ENCODE measurements at regions not wholly inside any gene's neighbourhood (a gene's known extent, or its start where the extent isn't known, plus 50 kb on each side); places are given as distances from the start of the nearest gene placed in this dataset.
"Not testable (repeated sequence)": the region's sequence is repeated elsewhere in the genome, so short reads cannot be mapped to it uniquely, and the experiment has no call there.

DNA sequence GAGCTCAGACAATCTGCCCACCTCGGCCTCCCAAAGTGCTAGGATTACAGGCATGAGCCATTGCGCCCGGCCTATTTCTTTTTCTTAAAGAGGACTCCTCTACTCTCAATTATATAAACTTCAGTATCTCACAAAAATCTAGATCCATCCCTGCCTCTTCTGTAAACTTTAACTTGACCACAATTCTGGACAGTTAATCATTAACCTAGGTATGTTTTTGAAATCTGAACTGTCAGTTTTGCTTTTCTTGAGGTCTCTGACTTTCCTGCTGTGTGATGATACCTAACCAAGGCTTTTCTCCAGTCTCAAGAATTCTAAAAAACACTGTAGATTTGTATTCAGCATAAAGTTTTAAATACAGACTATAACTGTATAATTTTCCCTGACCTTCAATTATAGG is 388.2 kb upstream of the SYNCRIP start:
- no peak for DNase-seq

DNA sequence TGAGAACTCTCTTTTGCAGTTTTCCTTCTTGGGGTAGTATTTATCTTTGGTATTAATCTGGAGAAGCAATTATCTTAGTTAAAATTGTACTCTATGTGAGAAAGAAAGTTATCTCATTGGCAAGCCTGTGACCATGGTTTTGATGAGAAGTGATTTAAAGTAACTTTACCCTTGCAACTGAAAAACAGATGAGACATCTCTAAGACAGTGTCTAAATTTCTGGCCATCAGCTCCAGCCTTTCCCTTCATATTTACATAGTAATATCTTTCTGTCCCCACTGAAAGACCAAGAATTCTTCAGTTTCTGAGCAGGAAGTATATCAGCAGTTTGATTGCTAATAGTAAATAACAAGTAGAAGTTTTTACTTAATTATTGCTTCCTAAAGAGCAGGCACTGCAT is 386.1 kb upstream of the SYNCRIP start:
- DNase-seq, result no peak

DNA sequence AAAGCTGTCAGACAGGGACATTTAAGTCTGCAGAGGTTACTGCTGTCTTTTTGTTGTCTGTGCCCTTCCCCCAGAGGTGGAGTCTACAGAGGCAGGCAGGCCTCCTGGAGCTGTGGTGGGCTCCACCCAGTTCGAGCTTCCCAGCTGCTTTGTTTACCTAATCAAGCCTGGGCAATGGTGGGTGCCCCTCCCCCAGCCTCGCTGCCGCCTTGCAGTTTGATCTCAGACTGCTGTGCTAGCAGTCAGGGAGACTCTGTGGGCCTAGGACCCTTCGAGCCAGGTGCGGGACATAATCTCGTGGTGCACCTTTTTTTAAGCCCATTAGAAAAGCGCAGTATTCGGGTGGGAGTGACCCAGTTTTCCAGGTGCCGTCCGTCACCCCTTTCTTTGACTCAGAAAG is 384.2 kb upstream of the SYNCRIP start:
- not testable (repeated sequence) for DNase-seq

DNA sequence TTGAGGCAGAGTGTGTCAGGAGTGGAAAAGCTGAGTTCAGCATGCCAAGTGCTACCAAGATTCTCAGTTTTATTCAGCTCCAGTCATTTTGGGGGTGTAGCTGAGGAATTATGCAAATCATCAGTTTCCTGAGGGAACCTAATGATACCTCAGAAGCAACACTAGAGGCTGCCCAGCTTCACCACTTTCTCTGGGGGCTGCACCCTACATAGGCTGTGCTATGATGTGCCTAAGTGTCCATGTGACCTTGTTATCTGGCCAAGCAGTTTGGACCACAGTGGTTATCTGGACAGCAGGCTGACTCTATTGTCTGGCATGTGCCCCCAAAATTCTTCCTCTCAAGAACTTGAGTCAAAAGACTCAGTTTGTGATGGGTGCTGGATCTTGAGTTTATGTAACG is 374.6 kb upstream of the SYNCRIP start:
- no peak for DNase-seq

DNA sequence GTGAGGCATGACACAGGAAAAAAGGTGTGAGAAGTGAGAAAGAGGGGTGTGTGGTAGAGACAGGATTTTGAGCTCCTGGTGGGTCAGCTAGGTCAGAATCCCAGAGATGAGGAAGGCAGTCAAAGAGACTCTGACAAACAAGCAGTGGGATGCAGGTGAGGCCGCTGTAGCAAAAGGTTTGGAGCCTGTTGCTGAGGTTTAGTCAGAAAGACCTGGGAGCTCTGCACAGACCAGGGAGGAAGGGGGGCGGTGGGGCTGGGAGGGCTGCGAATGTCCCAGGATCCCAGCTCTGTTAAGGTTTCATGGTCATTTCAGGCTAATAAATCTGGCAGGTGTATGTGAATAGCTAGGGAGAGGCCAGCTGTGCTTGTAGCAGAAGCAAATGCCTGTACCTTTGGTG is 373.9 kb upstream of the SYNCRIP start:
- no peak for DNase-seq

DNA sequence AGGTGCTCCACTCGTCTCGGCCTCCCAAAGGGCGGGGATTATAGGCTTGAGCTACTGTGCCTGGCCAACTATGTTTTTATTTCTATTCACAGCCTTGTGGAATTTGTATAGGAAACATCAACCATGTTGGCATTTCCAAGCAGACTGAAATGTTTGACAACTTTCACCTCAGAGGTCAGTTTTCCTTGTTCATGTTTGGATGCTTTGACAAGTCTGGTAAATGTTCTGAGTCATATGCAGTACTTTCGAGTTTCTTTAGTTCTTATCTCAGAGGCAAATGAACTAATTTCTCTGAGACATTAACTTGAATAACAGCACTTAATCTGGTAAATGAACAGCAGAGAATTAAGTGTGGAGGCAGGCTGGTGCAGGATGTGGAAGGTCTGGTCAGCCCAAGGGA is 373.4 kb upstream of the SYNCRIP start:
- no peak for DNase-seq

DNA sequence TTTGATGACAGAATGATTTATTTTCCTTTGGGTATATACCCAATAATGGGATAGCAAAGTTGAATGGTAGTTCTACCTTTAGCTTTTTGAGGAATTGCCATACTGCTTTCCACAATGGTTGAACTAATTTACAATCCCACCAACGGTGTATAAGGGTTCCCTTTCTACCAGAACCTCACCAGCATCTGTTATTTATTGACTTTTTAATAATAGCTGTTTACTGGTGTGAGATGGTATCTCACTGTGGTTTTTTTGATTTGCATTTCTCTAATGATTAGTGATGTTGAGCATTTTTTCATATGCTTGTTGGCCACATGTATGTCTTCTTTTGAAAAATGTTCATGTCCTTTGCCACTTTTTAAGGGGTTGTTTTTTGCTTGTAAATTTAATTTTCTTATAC is 370.3 kb upstream of the SYNCRIP start:
- not testable (repeated sequence) for DNase-seq

DNA sequence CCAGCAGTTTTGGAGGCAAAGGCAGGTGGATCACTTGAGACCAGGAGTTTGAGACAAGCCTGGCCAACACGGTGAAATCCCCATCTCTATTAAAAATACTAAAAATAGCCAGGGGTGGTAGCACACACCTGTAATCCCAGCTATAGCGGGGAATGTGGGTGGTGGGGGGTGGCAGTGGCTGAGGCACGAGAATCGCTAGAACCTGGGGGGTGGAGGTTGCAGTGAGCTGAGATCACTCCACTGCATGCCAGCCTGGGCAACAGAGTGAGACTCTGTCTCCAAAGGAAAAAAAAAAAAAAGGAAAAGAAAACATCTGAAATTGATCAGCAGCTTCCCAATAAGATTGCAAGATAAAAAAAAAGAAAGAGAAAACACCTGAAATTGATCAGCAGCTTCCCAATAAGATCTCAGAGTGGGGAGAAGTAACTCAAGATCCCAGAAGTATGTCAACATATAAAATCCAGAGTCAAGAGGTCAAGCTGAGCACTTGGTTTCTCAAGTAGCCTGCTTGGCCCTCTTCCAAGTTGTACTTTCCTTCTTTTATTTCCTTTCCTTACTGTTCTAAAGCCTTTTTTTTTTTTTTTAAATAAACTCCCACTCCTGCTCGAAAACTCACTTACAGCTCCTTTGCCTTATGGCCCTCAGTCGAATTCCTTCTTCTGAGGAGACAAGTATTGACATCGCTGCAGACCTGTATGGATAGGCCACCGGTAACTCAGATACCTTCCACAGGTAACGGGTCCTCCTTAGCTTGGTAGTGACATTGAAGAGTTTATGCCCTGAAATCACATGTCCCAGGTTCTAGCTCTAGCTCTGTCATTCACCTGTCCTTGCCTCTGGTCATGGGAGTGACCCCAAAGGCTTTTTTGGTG is 368.5 kb upstream of the SYNCRIP start:
- no peak for DNase-seq

DNA sequence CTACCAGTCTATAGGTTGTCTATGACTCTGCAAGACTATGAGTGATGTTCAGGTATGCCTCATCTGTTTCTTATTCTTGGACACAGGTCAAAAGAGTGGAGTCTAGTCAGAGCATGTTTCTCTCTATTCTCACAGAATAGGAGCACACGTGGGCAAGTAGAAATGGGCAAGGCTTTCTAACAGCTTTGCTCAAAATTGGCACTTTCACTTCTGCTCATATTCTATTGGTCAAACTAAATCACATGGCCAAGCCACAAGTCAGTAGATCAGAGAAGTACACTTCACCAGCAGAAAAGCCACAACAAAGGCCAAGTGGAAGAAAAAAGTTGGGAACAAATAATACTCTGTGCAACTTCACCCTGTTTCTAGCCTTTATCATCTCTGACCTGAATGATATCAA is 354.5 kb upstream of the SYNCRIP start:
- no peak for DNase-seq

DNA sequence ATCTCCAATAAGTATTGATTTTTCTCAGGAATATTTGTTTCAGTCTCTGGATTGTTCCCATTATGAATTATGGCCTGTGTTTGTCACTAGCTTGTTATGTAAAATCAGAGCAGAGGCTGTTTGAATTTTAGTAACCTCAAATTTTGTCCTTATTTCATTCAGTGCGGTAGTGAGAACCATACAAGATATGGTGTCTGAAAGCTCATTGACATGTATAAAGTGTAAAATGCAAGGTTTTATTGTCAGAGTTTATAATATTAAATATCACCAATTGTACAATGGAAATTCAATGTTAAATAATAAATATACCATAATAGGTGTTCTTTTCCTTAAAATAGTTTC is 353.3 kb upstream of the SYNCRIP start:
- no peak for DNase-seq

DNA sequence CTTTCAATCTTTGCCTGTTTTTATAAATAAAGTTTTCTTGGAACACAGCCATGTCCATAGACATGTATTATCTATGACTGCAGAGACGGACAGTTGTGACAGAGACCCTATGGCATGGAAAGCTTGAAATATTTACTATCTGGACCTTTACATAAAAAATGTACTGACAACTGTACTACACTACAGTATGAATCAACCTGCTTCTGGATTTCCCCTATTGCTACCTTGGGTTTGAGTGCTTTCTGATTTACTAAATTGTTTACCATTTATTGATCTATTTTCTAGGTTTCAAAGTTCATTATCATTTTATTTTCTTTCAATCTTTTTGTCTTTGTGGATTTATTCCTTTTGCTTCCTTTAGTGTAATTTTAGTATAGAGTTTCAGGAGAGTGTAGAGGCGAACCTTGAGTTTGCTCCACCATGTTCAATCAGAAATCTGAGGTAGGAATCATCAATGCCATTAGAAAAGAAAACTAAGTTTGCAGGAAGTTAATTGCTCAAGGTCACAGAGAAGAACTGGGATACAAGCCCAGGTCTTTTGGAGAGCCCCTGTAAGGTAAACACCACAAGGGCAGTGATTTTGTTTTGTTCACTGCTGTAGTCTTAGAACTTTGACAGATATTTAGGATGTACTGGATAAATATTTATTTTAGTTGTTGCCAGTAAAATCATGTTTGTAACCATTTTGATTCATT is 352.8 kb upstream of the SYNCRIP start:
- no peak for DNase-seq

DNA sequence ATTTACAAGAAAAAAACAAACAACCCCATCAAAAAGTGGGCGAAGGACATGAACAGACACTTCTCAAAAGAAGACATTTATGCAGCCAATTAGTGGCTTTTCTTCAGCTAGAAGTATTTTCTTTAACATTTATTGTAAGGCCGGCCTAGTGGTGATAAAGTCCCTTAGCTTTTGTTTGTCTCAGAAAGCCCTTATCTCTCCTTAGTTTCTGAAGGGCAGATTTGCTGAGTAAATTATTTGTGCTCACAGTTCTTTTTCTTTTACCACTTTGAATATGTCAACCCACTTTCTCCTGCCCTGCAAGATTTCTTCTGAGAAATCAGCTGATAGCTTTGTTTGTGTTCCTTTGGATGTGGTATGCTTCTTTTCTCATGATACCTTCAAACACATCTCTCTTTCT is 344.0 kb upstream of the SYNCRIP start:
- DNase-seq, result no peak

DNA sequence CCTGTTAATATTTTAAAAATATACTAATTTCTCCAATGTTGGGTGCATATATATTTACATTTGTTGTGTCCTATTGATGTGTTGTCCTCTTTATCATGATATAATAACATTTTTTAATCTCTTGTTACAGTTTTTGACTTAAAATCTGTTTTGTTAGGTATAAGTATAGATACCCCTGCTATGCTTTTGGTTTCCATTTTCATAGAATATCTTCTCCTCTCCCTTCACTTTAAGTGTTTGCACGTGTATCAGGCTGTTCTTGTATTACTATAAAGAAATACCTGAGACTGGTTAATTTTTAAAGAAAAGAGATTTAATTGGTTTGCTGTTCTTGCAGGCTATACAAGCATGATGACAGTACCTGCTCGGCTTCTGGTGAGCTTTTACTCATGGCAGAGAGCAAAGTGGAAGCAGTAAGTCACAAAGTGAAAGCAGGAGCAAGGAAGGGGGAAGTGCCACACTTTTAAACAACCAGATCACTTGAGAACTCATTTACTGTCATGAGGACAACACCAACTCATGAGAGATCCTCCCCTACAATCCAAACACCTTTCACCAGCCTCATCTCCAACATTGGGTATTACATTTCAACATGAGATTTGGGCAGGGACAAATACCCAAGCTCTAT is 340.5 kb upstream of the SYNCRIP start:
- no peak for DNase-seq

DNA sequence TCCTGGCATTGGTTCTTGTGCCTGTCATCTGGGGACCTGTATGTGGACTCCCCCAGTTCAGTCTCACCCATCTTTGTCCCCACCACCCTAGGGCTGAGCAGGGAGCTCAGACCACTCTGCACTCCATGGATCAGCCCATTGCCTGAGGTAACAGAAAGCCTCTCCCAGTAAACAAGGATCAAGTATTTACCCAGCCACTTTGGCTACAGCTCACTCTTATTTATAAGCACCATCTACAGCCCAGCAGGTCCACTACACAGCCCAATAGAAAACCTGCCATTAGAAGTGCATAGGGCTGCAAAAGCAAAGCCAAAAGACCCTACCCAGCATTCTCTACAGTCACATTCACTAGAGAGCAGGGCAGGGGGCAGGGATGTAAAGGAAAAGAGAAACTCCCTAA is 335.0 kb upstream of the SYNCRIP start:
- no peak for DNase-seq

DNA sequence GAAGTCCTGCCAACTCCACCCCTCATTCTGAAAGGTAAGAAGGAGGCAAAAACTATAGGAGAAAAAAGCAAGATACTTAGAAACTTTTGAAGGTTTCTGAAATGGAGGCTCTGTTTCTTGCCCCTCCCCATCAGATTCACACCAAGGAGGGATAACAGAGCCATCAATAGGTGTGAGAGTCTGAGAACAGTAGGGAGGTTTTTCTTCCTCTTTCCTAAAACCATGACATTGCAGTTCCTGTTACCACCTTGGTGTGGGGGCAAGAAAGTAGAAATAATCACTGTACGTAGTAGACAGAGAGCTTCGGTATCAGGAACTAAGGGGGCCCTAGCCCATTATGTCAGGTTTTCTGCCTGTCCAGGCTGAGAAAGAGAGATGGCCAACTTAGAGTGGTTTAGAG is 333.3 kb upstream of the SYNCRIP start:
- DNase-seq, result no peak

DNA sequence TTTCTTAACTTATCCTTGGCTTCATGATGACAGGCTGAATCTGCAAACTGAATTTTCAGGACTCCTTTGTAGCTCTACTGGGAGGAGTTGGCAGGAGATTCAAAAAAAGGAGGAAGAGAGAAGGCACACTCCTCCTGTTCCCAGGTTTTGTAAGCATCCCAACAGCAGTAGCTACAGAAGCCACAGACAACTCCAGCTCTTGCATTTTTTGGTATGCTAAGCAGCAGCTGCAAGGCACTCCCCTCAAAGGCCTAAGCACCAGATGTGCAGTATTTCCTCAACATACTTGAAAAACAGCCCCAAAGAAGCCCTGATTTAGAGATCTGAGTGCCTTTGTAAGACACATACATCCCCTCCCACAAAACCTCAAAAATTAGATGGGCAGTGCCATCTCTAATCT is 328.6 kb upstream of the SYNCRIP start:
- DNase-seq, result no peak

DNA sequence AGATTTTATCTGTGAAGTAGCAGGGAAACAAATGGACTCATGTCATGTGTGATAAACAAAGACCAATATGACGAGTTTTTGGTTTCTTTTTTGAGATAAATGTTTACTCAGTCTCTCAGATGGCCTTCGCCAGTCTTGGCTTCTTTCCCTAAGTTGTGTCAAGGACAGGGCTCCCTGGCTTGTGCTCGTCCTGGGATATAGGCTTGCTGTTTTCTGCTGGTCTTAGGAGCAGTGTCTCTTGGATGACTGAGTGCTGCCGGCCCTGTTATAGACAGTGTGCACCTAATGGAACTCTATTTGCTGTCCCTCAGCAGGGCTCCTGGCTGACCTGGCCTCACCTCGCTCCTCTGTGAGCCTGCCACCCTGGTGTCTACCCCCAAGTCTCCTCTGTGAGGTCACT is 324.1 kb upstream of the SYNCRIP start:
- DNase-seq, result no peak

DNA sequence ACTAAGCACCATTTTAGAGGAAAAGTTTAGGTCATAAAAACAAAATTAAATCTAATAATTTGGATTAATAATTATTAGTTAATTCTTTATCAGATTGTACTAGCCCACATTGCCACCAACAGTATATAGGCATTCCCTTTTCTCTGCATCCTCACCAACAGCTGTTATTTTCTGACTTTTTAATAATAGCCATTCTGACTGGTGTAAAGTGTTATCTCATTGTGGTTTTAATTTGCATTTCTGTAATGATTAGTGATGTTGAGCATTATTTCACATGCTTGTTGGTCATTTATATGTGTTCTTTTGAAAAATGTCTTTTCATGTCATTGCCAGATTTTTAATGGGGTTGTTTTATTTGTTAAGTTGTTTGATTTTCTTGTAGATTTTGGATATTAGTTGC is 319.1 kb upstream of the SYNCRIP start:
- no peak for DNase-seq

DNA sequence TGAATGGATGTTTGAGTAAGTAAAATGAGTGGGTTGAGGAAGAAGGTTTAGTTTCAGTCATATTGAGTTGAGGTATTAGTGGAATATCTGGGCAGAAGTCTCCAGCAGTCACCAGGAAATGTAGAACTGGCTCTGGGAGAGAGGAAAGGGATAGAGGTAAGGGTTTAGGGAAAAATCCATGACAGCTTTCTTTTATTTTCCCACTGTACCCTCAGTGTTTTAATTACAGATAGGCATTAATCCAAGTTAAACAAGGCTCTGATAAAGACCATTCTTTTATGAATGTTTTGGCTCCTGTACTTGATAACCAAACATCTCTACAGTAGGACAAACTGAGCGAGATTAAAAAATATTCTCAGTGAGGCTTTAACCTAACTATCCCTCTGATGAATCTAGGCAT is 318.4 kb upstream of the SYNCRIP start:
- DNase-seq, result no peak

DNA sequence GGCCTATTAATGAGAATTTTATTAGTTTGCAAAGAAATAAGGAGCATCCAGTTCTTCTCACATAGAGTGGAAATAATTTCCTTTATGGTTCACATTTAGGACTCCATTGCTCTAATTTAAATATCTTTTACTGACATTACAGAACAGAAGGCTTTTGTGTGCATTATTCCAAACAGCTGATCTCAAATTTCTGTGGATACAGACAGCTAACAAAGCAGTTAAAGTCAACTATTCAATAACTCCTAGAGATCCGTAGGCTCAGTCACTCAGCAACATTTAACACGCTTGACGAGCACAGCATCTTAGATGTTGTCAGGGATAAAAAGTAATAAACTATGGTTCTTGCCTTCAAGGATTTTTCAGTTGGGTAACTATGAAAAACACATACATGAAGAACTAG is 305.8 kb upstream of the SYNCRIP start:
- no peak for DNase-seq

DNA sequence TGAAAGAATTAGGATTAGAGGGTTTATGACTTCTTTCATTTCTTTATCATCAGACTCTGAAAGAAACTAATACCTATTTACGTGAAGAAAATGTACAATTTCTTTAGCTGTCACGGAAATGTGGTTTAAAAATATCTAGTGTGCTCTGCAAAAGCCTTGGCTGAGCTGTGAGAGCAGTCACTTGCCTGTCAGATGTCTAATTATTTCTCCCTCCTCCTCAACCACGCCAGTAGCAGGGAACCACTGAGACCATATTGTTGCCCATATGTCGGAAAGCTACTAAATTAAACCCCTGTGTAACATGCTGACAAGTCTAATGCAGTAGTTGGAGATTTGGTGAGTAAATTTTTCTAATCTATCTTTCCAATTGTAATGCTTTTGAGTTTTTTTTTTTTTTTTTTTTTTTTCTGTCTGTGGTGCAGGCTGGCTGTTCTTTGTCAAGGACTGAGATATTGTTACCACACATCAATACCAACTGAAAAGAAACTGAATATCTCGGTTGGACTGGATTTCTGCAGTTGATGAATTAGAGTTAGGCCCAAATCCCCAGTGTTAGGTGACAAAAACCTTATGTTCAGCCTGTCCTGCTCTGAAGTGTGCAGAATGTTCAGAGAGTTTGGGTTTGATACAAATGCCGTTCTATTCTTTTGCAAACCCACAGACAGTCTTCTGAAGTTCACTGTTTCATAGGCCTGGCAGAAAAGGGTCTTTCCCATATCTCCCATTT is 302.9 kb upstream of the SYNCRIP start:
- DNase-seq, result no peak

DNA sequence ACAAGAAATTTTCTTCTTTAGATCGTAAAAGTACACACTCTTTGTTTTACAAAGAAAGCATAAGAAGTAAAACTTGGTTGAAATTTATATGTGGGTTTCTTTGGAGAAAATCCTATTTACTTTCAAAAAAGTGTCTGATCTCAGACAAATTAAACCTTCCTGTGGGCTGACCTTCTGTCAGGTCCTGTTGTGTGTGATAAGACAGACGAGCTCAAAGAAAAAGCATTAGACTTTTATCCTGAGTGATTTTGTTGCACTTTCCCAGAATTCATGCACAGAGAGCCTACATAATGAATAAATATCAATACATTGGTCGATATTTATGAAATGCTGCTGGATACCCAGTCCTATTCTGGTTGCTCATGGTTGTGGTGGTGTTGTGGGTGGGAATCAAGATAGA is 302.1 kb upstream of the SYNCRIP start:
- no peak for DNase-seq

DNA sequence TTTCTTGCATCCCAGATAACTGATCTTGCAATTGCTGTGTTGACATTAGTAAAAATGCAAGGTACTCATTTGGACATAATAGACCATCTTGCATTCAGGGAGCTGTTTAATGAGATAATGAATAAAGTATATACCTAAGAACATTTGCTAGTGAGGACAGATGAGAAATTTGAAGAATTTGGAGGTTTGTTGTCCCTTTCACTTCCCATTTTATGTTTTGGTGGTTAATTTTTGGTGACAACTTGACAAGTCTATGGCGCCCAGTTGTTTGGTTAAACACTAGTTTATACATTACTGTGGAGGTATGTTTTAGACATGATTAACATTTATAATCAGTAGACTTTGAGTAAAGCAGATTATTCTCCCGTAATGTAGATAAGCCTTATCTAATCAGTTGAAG is 300.2 kb upstream of the SYNCRIP start:
- no peak for DNase-seq

DNA sequence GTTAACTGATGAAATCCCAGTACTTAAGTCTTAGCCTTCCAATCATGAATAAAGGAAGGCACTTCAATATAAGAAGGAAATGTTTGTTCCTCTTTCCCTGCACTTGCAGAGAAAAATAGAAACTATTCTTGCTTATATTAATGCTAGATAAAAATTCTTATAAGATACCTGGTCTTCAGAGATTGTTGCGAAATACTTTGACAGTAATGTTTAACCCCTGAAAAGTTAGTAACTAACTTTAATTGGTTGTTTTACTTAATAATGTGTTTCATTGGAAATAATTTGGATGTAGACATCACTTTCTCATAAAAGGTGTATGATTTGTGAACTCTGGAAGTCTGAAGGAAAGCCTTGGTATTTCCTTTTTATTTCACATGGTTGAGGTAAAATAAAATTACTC is 294.2 kb upstream of the SYNCRIP start:
- no peak for DNase-seq

Data from COR-L47 (cell line).